HG03354 (cell line): ENCODE measurements at regions not wholly inside any gene's neighbourhood (a gene's known extent, or its start where the extent isn't known, plus 50 kb on each side); places are given as distances from the start of the nearest gene placed in this dataset.
A peak's percentile ranks its signal among the peaks of the same experiment; 100 is the strongest.

Experiments used
- ATAC-seq: cut with Tn5 transposase; IDR thresholded peaks from one replicate; pipeline ENCODE4 v1.9.1; 2021; ENCODE audit warnings: mild to moderate bottlenecking; ENCODE audit not compliant: unreplicated experiment, poor library complexity, severe bottlenecking

- no peak for ATAC-seq
These were observed 97.2 kb downstream of the TRIM36 start for GRCh38 chr5:115072266-115073064.

- ATAC-seq, result no peak
These were observed 99.0 kb downstream of the TRIM36 start for GRCh38 chr5:115070737-115071136.

GRCh38 chr5:115069087-115069968, 100.4 kb downstream of the TRIM36 start:
- peak; percentile 39 for ATAC-seq

- peak; percentile 70 for ATAC-seq
These were observed 101.2 kb downstream of the TRIM36 start for GRCh38 chr5:115068239-115069086.

- ATAC-seq, result no peak
These were observed 105.3 kb downstream of the TRIM36 start for GRCh38 chr5:115064380-115064779.

- ATAC-seq, result no peak
These were observed 115.2 kb downstream of the TRIM36 start for GRCh38 chr5:115054387-115054951.

GRCh38 chr5:115052948-115053347, 116.8 kb downstream of the TRIM36 start:
- no peak for ATAC-seq

GRCh38 chr5:115050866-115051265, 118.8 kb downstream of the TRIM36 start:
- ATAC-seq, result no peak

- ATAC-seq, result no peak
These were observed 135.8 kb downstream of the TRIM36 start for GRCh38 chr5:115033861-115034260.

GRCh38 chr5:115028557-115028956, 141.2 kb downstream of the TRIM36 start:
- ATAC-seq, result no peak

- ATAC-seq, result no peak
These were observed 144.8 kb downstream of the TRIM36 start for GRCh38 chr5:115024922-115025321.

- no peak for ATAC-seq
These were observed 147.4 kb downstream of the TRIM36 start for GRCh38 chr5:115022303-115022702.

GRCh38 chr5:115016646-115017045, 153.1 kb downstream of the TRIM36 start:
- ATAC-seq, result no peak

GRCh38 chr5:114999176-114999575, 170.5 kb downstream of the TRIM36 start:
- ATAC-seq, result no peak

GRCh38 chr5:114989512-114989911, 180.2 kb downstream of the TRIM36 start:
- ATAC-seq, result no peak

- no peak for ATAC-seq
These were observed 181.6 kb downstream of the TRIM36 start for GRCh38 chr5:114988096-114988495.

GRCh38 chr5:114984796-114985195, 184.9 kb downstream of the TRIM36 start:
- no peak for ATAC-seq

GRCh38 chr5:114981111-114981510, 188.6 kb downstream of the TRIM36 start:
- ATAC-seq, result no peak

- no peak for ATAC-seq
These were observed 191.6 kb downstream of the TRIM36 start for GRCh38 chr5:114977979-114978573.
